GM23338 (cell line): ENCODE measurements at regions not wholly inside any gene's neighbourhood (a gene's known extent, or its start where the extent isn't known, plus 50 kb on each side); places are given as distances from the start of the nearest gene placed in this dataset.

Experiments used
- ATAC-seq: fragments of 200-7000 bp; cut with Tn5 transposase; 3 replicates; pipeline ENCODE4 v1.9.1; 2020
- DNase-seq: peaks from one replicate; pipeline ENCODE4 v3.0.0-alpha.2; 2015; ENCODE audit warnings: low spot score
- H2AFZ ChIP-seq: fragments of 200-600 bp; sonication (generic); 2 replicates; pipeline ENCODE4 v1.8.0; 2016; ENCODE audit warnings: antibody characterized with exemption, mild to moderate bottlenecking, moderate library complexity
- H3F3A ChIP-seq: fragments of 200-600 bp; sonication (generic); replicated peaks from 2 replicates; pipeline ENCODE4 v1.8.0; 2017; ENCODE audit warnings: antibody characterized with exemption, mixed run types, low read depth
- H3K27ac ChIP-seq: fragments of 200-600 bp; sonication (generic); 2 replicates; pipeline ENCODE4 v1.6.1; 2016; ENCODE audit warnings: low read depth
- H3K27me3 ChIP-seq: fragments of 200-600 bp; sonication (generic); 2 replicates; pipeline ENCODE4 v1.8.0; 2016; ENCODE audit warnings: mild to moderate bottlenecking, mixed run types, moderate library complexity; ENCODE audit not compliant: insufficient read depth
- H3K36me3 ChIP-seq: fragments of 200-600 bp; sonication (generic); 2 replicates; pipeline ENCODE4 v1.8.0; 2016; ENCODE audit warnings: mild to moderate bottlenecking; ENCODE audit not compliant: insufficient read depth
- H3K4me1 ChIP-seq: fragments of 200-600 bp; sonication (generic); 2 replicates; pipeline ENCODE4 v1.8.0; 2016; ENCODE audit warnings: mild to moderate bottlenecking, moderate library complexity; ENCODE audit not compliant: insufficient read depth
- H3K4me2 ChIP-seq: fragments of 200-600 bp; sonication (generic); 2 replicates; pipeline ENCODE4 v1.7.1; 2017; ENCODE audit warnings: mixed run types
- H3K4me3 ChIP-seq: fragments of 200-600 bp; sonication (generic); 2 replicates; pipeline ENCODE4 v1.6.1; 2016; ENCODE audit warnings: mixed run types
- H3K79me2 ChIP-seq: fragments of 200-600 bp; sonication (generic); replicated peaks from 2 replicates; pipeline ENCODE4 v1.8.0; 2017; ENCODE audit warnings: mild to moderate bottlenecking; ENCODE audit not compliant: insufficient read depth
- H3K9me2 ChIP-seq: fragments of 200-600 bp; sonication (generic); 2 replicates; pipeline ENCODE4 v1.8.0; 2017; ENCODE audit not compliant: insufficient read depth
- H4K20me1 ChIP-seq: fragments of 200-600 bp; sonication (generic); replicated peaks from 2 replicates; pipeline ENCODE4 v1.8.0; 2017; ENCODE audit warnings: mild to moderate bottlenecking; ENCODE audit not compliant: insufficient read depth
- H3K27ac Mint-ChIP-seq: 2 replicates; pipeline ENCODE4 v1.8.0; 2020; ENCODE audit warnings: inconsistent platforms, mild to moderate bottlenecking, moderate library complexity, mixed read lengths
- H3K27me3 Mint-ChIP-seq: 3 replicates; pipeline ENCODE4 v1.8.0; 2022; ENCODE audit warnings: low read depth, mild to moderate bottlenecking, moderate library complexity, mixed read lengths, inconsistent platforms; ENCODE audit not compliant: insufficient read depth, poor library complexity
- H3K36me3 Mint-ChIP-seq: 3 replicates; pipeline ENCODE4 v1.8.0; 2021; ENCODE audit warnings: low read depth, mild to moderate bottlenecking, inconsistent platforms, moderate library complexity, mixed read lengths
- H3K4me1 Mint-ChIP-seq: 3 replicates; pipeline ENCODE4 v1.8.0; 2020; ENCODE audit warnings: mild to moderate bottlenecking, inconsistent platforms, mixed read lengths
- H3K4me3 Mint-ChIP-seq: 3 replicates; pipeline ENCODE4 v1.8.0; 2021; ENCODE audit warnings: moderate library complexity, mild to moderate bottlenecking, inconsistent platforms, mixed read lengths
- H3K9me3 Mint-ChIP-seq: 3 replicates; pipeline ENCODE4 v1.8.0; 2020; ENCODE audit warnings: moderate library complexity, mild to moderate bottlenecking, inconsistent platforms, mixed read lengths
- CREB1 ChIP-seq: fragments of 250-450 bp; sonication (Bioruptor Pico); IDR thresholded peaks from 2 replicates; pipeline ENCODE4 v1.5.0; 2020; ENCODE audit warnings: low read depth, mild to moderate bottlenecking, moderate library complexity
- EZH2 ChIP-seq: fragments of 200-600 bp; sonication (generic); IDR thresholded peaks from one replicate; pipeline ENCODE4 v1.8.0; 2017; ENCODE audit warnings: antibody characterized with exemption, mild to moderate bottlenecking, low read depth; ENCODE audit not compliant: unreplicated experiment
- EZH2phosphoT487 ChIP-seq: fragments of 200-600 bp; sonication (generic); IDR thresholded peaks from one replicate; pipeline ENCODE4 v1.8.1; 2018; ENCODE audit warnings: antibody characterized with exemption; ENCODE audit not compliant: unreplicated experiment
- JUNB ChIP-seq: IDR thresholded peaks from one replicate; pipeline ENCODE4 v1.6.1; 2016; ENCODE audit warnings: antibody characterized with exemption; ENCODE audit not compliant: unreplicated experiment
- NANOG ChIP-seq: IDR thresholded peaks from 2 replicates; pipeline ENCODE4 v1.6.1; 2016; ENCODE audit warnings: antibody characterized with exemption, borderline replicate concordance
- POLR2AphosphoS5 ChIP-seq: IDR thresholded peaks from 2 replicates; pipeline ENCODE4 v1.6.1; 2016; ENCODE audit warnings: antibody characterized with exemption, low read depth
- STAT1 ChIP-seq: IDR thresholded peaks from one replicate; pipeline ENCODE4 v1.6.1; 2016; ENCODE audit warnings: antibody characterized with exemption; ENCODE audit not compliant: unreplicated experiment
- ZNF114 ChIP-seq: fragments of 250-450 bp; sonication (Bioruptor Pico); IDR thresholded peaks from 2 replicates; pipeline ENCODE4 v1.5.0; 2020; ENCODE audit warnings: mild to moderate bottlenecking, moderate library complexity
- ZNF331 ChIP-seq: fragments of 250-450 bp; sonication (Bioruptor Pico); IDR thresholded peaks from 2 replicates; pipeline ENCODE4 v1.5.0; 2020; ENCODE audit warnings: low read depth, mild to moderate bottlenecking, moderate library complexity
- TF ChIP-seq, protein P1 (sequence below), 2 experiments: fragments of 200-600 bp in 1 of 2; sonication (generic) in 1 of 2; conservative IDR thresholded peaks; 2 replicates each; pipeline versions ENCODE4 v1.5.1 to v1.6.1; 2016 to 2017; ENCODE audit warnings: antibody characterized with exemption in 2 of 2, low read depth in 2 of 2, mild to moderate bottlenecking in 2 of 2, moderate library complexity in 1 of 2
- TF ChIP-seq, protein P2 (sequence below): IDR thresholded peaks from one replicate; pipeline ENCODE4 v1.6.1; 2018; ENCODE audit warnings: antibody characterized with exemption; ENCODE audit not compliant: unreplicated experiment
- TF ChIP-seq, protein P3 (sequence below): fragments of 250-450 bp; sonication (Bioruptor Pico); IDR thresholded peaks from 2 replicates; pipeline ENCODE4 v1.5.0; 2020; ENCODE audit warnings: mild to moderate bottlenecking, moderate library complexity

DNA sequence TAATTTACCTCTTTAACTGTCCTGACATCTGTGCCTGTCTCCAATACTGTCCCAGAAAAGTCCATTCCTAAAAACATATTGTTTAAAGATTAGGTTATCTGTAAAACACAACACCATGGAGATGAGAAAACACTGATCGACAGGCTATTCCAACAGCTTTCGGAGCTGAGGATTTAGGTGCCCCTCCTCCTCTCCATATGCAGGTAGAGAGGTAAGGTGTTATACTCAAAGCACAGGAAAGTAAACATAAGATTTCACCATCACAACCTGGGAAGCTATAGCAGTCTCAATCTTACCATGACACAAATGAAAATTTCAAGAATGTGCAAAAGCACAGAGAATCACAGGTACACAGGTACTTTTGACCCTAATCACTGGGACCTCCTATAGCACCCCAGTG lies 60.9 kb upstream of the RASAL2 start (continued):
- no peak for TF ChIP-seq NANOG
- TF ChIP-seq, protein P1, sequence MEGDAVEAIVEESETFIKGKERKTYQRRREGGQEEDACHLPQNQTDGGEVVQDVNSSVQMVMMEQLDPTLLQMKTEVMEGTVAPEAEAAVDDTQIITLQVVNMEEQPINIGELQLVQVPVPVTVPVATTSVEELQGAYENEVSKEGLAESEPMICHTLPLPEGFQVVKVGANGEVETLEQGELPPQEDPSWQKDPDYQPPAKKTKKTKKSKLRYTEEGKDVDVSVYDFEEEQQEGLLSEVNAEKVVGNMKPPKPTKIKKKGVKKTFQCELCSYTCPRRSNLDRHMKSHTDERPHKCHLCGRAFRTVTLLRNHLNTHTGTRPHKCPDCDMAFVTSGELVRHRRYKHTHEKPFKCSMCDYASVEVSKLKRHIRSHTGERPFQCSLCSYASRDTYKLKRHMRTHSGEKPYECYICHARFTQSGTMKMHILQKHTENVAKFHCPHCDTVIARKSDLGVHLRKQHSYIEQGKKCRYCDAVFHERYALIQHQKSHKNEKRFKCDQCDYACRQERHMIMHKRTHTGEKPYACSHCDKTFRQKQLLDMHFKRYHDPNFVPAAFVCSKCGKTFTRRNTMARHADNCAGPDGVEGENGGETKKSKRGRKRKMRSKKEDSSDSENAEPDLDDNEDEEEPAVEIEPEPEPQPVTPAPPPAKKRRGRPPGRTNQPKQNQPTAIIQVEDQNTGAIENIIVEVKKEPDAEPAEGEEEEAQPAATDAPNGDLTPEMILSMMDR (conservative IDR thresholded peaks at IDR 0.05; ENCODE audit: low read depth in 2 of 2) = no peak
- no peak for TF ChIP-seq EZH2phosphoT487
- TF ChIP-seq ZNF114 (CRISPR knock-in tag) = no peak
- TF ChIP-seq JUNB = no peak

DNA sequence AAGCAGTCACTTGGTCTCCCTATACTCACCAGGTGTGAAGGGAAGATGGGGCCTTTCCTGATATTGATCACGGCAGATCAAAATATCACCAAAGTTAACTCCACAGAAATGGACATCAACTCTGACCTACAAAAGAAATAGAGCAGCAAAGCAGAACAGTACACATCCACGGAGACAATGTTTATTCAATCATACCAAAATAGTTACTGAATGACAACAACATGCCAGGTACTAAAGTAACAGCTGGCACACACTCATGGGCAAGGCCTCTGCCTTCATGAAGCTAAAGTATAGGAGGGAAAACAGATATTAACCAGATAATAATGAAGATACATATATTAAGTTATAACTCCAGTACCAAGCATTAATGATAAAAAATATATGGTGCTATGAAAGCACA lies 59.2 kb upstream of the RASAL2 start:
- Histone ChIP-seq H3K79me2 (no peaks in the 10 kb centered on the region), H3K9me2 (no peaks in the 10 kb centered on the region), H3K36me3 (no peaks in the 10 kb centered on the region), H2AFZ (no peak overlapping the region), H4K20me1 (no peaks in the 10 kb centered on the region), H3K27ac (no peak overlapping the region), H3K4me3 (no peak overlapping the region), H3K4me2 (no peak overlapping the region), H3F3A (peaks cover 9% of the 10 kb centered on the region), H3K27me3 (no peaks in the 10 kb centered on the region), H3K4me1 (peaks cover 23% of the 10 kb centered on the region)
- no peaks in the 10 kb centered on the region for H3K36me3 Mint-ChIP-seq
- peaks cover 11% of the 10 kb centered on the region; the same call in 1 of the 3 replicates for H3K9me3 Mint-ChIP-seq
- no peaks in the 10 kb centered on the region for H3K27me3 Mint-ChIP-seq
- no peak overlapping the region for H3K4me3 Mint-ChIP-seq
- H3K4me1 Mint-ChIP-seq = peaks cover 12% of the 10 kb centered on the region; the same call in 2 of the 3 replicates
- ATAC-seq (no peak), DNase-seq (no peak)
- no peak overlapping the region for H3K27ac Mint-ChIP-seq
- TF ChIP-seq, protein P2, sequence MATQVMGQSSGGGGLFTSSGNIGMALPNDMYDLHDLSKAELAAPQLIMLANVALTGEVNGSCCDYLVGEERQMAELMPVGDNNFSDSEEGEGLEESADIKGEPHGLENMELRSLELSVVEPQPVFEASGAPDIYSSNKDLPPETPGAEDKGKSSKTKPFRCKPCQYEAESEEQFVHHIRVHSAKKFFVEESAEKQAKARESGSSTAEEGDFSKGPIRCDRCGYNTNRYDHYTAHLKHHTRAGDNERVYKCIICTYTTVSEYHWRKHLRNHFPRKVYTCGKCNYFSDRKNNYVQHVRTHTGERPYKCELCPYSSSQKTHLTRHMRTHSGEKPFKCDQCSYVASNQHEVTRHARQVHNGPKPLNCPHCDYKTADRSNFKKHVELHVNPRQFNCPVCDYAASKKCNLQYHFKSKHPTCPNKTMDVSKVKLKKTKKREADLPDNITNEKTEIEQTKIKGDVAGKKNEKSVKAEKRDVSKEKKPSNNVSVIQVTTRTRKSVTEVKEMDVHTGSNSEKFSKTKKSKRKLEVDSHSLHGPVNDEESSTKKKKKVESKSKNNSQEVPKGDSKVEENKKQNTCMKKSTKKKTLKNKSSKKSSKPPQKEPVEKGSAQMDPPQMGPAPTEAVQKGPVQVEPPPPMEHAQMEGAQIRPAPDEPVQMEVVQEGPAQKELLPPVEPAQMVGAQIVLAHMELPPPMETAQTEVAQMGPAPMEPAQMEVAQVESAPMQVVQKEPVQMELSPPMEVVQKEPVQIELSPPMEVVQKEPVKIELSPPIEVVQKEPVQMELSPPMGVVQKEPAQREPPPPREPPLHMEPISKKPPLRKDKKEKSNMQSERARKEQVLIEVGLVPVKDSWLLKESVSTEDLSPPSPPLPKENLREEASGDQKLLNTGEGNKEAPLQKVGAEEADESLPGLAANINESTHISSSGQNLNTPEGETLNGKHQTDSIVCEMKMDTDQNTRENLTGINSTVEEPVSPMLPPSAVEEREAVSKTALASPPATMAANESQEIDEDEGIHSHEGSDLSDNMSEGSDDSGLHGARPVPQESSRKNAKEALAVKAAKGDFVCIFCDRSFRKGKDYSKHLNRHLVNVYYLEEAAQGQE = no peak
- TF ChIP-seq, protein P3, sequence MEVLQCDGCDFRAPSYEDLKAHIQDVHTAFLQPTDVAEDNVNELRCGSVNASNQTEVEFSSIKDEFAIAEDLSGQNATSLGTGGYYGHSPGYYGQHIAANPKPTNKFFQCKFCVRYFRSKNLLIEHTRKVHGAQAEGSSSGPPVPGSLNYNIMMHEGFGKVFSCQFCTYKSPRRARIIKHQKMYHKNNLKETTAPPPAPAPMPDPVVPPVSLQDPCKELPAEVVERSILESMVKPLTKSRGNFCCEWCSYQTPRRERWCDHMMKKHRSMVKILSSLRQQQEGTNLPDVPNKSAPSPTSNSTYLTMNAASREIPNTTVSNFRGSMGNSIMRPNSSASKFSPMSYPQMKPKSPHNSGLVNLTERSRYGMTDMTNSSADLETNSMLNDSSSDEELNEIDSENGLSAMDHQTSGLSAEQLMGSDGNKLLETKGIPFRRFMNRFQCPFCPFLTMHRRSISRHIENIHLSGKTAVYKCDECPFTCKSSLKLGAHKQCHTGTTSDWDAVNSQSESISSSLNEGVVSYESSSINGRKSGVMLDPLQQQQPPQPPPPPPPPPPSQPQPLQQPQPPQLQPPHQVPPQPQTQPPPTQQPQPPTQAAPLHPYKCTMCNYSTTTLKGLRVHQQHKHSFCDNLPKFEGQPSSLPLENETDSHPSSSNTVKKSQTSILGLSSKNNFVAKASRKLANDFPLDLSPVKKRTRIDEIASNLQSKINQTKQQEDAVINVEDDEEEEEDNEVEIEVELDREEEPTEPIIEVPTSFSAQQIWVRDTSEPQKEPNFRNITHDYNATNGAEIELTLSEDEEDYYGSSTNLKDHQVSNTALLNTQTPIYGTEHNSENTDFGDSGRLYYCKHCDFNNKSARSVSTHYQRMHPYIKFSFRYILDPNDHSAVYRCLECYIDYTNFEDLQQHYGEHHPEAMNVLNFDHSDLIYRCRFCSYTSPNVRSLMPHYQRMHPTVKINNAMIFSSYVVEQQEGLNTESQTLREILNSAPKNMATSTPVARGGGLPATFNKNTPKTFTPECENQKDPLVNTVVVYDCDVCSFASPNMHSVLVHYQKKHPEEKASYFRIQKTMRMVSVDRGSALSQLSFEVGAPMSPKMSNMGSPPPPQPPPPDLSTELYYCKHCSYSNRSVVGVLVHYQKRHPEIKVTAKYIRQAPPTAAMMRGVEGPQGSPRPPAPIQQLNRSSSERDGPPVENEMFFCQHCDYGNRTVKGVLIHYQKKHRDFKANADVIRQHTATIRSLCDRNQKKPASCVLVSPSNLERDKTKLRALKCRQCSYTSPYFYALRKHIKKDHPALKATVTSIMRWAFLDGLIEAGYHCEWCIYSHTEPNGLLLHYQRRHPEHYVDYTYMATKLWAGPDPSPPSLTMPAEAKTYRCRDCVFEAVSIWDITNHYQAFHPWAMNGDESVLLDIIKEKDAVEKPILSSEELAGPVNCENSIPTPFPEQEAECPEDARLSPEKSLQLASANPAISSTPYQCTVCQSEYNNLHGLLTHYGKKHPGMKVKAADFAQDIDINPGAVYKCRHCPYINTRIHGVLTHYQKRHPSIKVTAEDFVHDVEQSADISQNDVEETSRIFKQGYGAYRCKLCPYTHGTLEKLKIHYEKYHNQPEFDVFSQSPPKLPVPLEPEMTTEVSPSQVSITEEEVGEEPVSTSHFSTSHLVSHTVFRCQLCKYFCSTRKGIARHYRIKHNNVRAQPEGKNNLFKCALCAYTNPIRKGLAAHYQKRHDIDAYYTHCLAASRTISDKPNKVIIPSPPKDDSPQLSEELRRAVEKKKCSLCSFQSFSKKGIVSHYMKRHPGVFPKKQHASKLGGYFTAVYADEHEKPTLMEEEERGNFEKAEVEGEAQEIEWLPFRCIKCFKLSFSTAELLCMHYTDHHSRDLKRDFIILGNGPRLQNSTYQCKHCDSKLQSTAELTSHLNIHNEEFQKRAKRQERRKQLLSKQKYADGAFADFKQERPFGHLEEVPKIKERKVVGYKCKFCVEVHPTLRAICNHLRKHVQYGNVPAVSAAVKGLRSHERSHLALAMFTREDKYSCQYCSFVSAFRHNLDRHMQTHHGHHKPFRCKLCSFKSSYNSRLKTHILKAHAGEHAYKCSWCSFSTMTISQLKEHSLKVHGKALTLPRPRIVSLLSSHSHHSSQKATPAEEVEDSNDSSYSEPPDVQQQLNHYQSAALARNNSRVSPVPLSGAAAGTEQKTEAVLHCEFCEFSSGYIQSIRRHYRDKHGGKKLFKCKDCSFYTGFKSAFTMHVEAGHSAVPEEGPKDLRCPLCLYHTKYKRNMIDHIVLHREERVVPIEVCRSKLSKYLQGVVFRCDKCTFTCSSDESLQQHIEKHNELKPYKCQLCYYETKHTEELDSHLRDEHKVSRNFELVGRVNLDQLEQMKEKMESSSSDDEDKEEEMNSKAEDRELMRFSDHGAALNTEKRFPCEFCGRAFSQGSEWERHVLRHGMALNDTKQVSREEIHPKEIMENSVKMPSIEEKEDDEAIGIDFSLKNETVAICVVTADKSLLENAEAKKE (CRISPR knock-in tag) = no peak
- TF ChIP-seq CREB1 (CRISPR knock-in tag) (no peak), EZH2 (no peak), ZNF331 (CRISPR knock-in tag) (no peak), STAT1 (no peak), JUNB (no peak), POLR2AphosphoS5 (no peak), ZNF114 (CRISPR knock-in tag) (no peak), EZH2phosphoT487 (no peak)
- TF ChIP-seq, protein P1 (conservative IDR thresholded peaks at IDR 0.05; ENCODE audit: low read depth in 2 of 2) = no peak
